ENCODE measurements at regions not wholly inside any gene's neighbourhood (a gene's known extent, or its start where the extent isn't known, plus 50 kb on each side); places are given as distances from the start of the nearest gene placed in this dataset.

- no peak for TF ChIP-seq EZH2 (IDR thresholded peaks at IDR 0.05; ENCODE audit: borderline replicate concordance, insufficient read depth, low read depth, low read length, poor library complexity, severe bottlenecking)
- TF ChIP-seq CTCF (IDR thresholded peaks at IDR 0.05): no peak
Observed at GRCh38 chr9:4384750-4385149, 84.9 kb upstream of the GLIS3 start.

All from B cell (primary cell).